ENCODE measurements at regions not wholly inside any gene's neighbourhood (a gene's known extent, or its start where the extent isn't known, plus 50 kb on each side); places are given as distances from the start of the nearest gene placed in this dataset.
A peak's percentile ranks its signal among the peaks of the same experiment; 100 is the strongest.

DNA sequence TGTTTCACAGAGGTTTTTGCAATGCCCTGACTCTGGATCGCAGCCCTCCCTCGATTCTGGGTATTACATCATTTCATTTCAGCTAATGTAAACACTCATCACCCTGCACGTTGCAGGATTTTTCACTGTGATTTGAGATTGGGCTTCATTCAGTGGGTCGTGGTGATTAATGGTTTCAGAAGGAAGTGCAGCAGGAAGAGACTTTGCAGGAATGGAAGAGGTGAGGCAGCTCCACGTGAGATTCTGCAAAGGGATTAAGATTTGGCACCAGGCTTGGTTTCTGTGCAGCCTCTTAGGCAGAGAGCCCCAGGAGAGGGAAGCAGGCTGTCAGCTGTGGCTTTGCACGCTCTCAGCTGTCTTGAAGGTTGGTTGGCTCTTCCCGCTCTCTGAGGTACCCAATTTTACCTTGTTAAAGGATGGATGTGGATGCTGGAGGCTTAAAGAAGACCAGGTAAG is 95.2 kb downstream of the PLCE1 start:
- peaks cover 0 to 15% (median 0%) of the 10 kb centered on the region in 4 donors for H3K4me1 ChIP-seq
- WGBS (ENCODE audit: insufficient coverage, low coverage, low lambda C conversion rate, missing lambda C conversion rate), result 10% methylated on average over 6 of the region's 7 CpGs
- intact Hi-C loops (cut with DNase I), result no loop called here
- no peak for DNase-seq
- H3K27me3 ChIP-seq, result no peaks in the 10 kb centered on the region
- no peaks in the 10 kb centered on the region for H3K9me3 ChIP-seq
- no peaks in the 10 kb centered on the region for H3K36me3 ChIP-seq
- H3K27ac ChIP-seq, result no peak overlapping the region
- no peak overlapping the region for H3K4me3 ChIP-seq
- TF ChIP-seq, protein P1, sequence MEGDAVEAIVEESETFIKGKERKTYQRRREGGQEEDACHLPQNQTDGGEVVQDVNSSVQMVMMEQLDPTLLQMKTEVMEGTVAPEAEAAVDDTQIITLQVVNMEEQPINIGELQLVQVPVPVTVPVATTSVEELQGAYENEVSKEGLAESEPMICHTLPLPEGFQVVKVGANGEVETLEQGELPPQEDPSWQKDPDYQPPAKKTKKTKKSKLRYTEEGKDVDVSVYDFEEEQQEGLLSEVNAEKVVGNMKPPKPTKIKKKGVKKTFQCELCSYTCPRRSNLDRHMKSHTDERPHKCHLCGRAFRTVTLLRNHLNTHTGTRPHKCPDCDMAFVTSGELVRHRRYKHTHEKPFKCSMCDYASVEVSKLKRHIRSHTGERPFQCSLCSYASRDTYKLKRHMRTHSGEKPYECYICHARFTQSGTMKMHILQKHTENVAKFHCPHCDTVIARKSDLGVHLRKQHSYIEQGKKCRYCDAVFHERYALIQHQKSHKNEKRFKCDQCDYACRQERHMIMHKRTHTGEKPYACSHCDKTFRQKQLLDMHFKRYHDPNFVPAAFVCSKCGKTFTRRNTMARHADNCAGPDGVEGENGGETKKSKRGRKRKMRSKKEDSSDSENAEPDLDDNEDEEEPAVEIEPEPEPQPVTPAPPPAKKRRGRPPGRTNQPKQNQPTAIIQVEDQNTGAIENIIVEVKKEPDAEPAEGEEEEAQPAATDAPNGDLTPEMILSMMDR (IDR thresholded peaks at IDR 0.05), result no peak
- TF ChIP-seq POLR2A (IDR thresholded peaks at IDR 0.05), result no peak
- peak; percentile 41 to 76 (median 66) for ATAC-seq

DNA sequence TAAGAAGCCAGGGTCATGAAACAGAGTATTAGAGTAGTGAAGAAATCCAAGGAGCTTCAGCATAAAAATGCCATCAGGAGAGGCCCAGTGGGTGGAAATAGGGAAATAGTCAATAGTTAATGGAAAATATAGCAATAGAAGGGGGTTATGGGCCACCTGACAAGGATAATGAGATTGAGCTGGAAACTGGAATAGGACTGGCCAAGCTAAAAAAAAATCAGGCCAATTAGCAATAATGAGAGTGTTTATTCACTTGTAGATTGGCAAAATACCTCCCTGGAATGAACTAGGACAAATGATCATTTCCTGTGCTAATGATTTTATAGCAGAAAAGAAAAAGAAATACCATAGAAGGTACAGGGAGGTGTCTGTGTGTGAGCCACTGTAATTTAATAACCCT is 97.9 kb downstream of the PLCE1 start:
- DNase-seq (no peak), ATAC-seq (no peak)
- Histone ChIP-seq H3K9me3 (no peaks in the 10 kb centered on the region), H3K36me3 (no peaks in the 10 kb centered on the region), H3K27ac (no peak overlapping the region), H3K4me1 (peaks cover 0 to 10% (median 0%) of the 10 kb centered on the region in 4 donors), H3K27me3 (no peaks in the 10 kb centered on the region), H3K4me3 (no peak overlapping the region)
- intact Hi-C loops (cut with DNase I), result no loop called here
- no peak for TF ChIP-seq POLR2A (IDR thresholded peaks at IDR 0.05)
- TF ChIP-seq, protein P1 (IDR thresholded peaks at IDR 0.05), result no peak

- Histone ChIP-seq H3K4me3 (no peak overlapping the region), H3K27me3 (no peaks in the 10 kb centered on the region), H3K4me1 (peaks cover 0 to 10% (median 0%) of the 10 kb centered on the region in 4 donors), H3K9me3 (no peaks in the 10 kb centered on the region), H3K27ac (no peak overlapping the region), H3K36me3 (no peaks in the 10 kb centered on the region)
- DNase-seq, result no peak
- WGBS (ENCODE audit: insufficient coverage, low coverage, low lambda C conversion rate, missing lambda C conversion rate), result 79% methylated on average over 1 of the region's 1 CpG
- ATAC-seq, result no peak
- intact Hi-C loops (cut with DNase I), result no loop called here
- TF ChIP-seq POLR2A (IDR thresholded peaks at IDR 0.05), result no peak
- TF ChIP-seq, protein P1 (IDR thresholded peaks at IDR 0.05), result no peak
Measured at GRCh38 chr10:94092848-94093247, 99.1 kb downstream of the PLCE1 start.

DNA sequence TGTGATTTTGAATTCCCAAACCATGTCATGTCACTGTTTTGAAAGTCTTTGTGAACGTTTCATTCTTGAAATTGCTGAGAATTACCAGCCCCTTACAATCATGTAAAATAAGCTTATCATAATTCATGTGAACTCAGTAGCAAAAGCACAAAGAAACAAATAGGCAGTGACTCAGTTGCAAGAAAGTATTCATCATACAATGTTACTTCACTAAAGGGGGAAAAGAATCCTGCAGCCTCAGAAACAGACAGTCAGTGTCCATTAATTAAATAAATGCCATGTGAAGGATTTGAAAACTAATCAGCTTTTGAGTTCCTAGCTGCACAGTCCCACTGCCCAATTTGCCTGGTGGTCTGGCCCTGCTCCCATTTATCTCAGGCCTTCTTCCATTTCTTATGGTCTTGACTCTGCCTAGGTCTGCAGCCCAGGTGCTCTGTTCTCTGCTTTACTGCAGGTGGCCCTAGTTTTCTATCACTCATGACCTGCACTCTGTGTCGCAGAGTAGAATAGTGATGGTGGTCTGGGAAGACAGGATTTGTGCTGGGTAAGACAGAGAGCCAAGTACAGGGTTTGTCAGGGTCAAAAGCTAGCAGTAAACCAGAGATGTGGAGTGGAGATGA is 99.7 kb downstream of the PLCE1 start:
- Histone ChIP-seq H3K36me3 (no peaks in the 10 kb centered on the region), H3K9me3 (no peaks in the 10 kb centered on the region), H3K4me1 (peaks cover 0 to 7% (median 0%) of the 10 kb centered on the region in 4 donors), H3K27ac (no peak overlapping the region), H3K4me3 (no peak overlapping the region), H3K27me3 (no peaks in the 10 kb centered on the region)
- intact Hi-C loops (cut with DNase I), result no loop called here
- no peak for DNase-seq
- TF ChIP-seq, protein P1 (IDR thresholded peaks at IDR 0.05), result no peak
- no peak for TF ChIP-seq POLR2A (IDR thresholded peaks at IDR 0.05)
- no peak for ATAC-seq
- 58% methylated on average over 2 of the region's 2 CpGs for WGBS (ENCODE audit: insufficient coverage, low coverage, low lambda C conversion rate, missing lambda C conversion rate)

GRCh38 chr10:94094540-94094939 is 100.8 kb downstream of the PLCE1 start:
- no peak for ATAC-seq
- intact Hi-C loops (cut with DNase I), result no loop called here
- TF ChIP-seq, protein P1 (IDR thresholded peaks at IDR 0.05), result no peak

More at GRCh38 chr10:94094540-94094939, 100.8 kb downstream of the PLCE1 start:
- H3K27ac ChIP-seq, result no peak overlapping the region
- H3K9me3 ChIP-seq, result no peaks in the 10 kb centered on the region
- 67% methylated on average over 4 of the region's 5 CpGs for WGBS (ENCODE audit: insufficient coverage, low coverage, low lambda C conversion rate, missing lambda C conversion rate)
- no peak for DNase-seq
- no peaks in the 10 kb centered on the region for H3K27me3 ChIP-seq
- no peaks in the 10 kb centered on the region for H3K4me1 ChIP-seq
- no peak overlapping the region for H3K4me3 ChIP-seq
- no peaks in the 10 kb centered on the region for H3K36me3 ChIP-seq

Data from right lobe of liver (tissue), 6 donors.